Vagina (tissue), 2 donors: ENCODE measurements at regions not wholly inside any gene's neighbourhood (a gene's known extent, or its start where the extent isn't known, plus 50 kb on each side); places are given as distances from the start of the nearest gene placed in this dataset.

ENCODE experiments used
- DNase-seq, 2 donors: peaks; one replicate each; pipeline ENCODE4 v3.0.0-alpha.2; 2017; ENCODE audit errors: extremely low spot score in 2 of 2
- H3K27ac ChIP-seq: fragments of 200-600 bp; sonication (generic); one replicate; pipeline ENCODE4 v1.5.1; 2019
- H3K27me3 ChIP-seq: fragments of 200-600 bp; sonication (generic); one replicate; pipeline ENCODE4 v1.5.1; 2019
- H3K36me3 ChIP-seq, 2 donors: fragments of 200-600 bp; sonication (generic); one replicate each; pipeline ENCODE4 v1.5.1; 2017 to 2019
- H3K4me1 ChIP-seq: fragments of 200-600 bp; sonication (generic); one replicate; pipeline ENCODE4 v1.5.1; 2019
- H3K4me3 ChIP-seq, 2 donors: fragments of 200-600 bp; sonication (generic); 1 replicate in 1 of 2; 2 replicates in 1 of 2; pipeline ENCODE4 v1.5.1; 2016 to 2019
- H3K9me3 ChIP-seq: fragments of 200-600 bp; sonication (generic); one replicate; pipeline ENCODE4 v1.5.1; 2019
- CTCF ChIP-seq, 3 experiments: fragments of 450-650 bp in 2 of 3; fragments of 200-600 bp in 1 of 3; sonication (generic) in 1 of 3; IDR thresholded peaks; one replicate each; pipeline ENCODE4 v1.5.1; 2017 to 2019; ENCODE audit warnings: antibody characterized with exemption in 3 of 3, mild to moderate bottlenecking in 2 of 3, moderate library complexity in 2 of 3
- POLR2A ChIP-seq, 2 donors: fragments of 450-650 bp; IDR thresholded peaks; one replicate each; pipeline ENCODE4 v1.6.1; 2017; ENCODE audit warnings: antibody characterized with exemption in 2 of 2, mild to moderate bottlenecking in 2 of 2, moderate library complexity in 2 of 2
- POLR2AphosphoS5 ChIP-seq, 2 donors: sonication (generic); formaldehyde crosslinking; IDR thresholded peaks; one replicate each; pipeline ENCODE4 v1.9.0; 2017; ENCODE audit warnings: antibody characterized with exemption in 2 of 2, mild to moderate bottlenecking in 2 of 2, low read depth in 1 of 2; ENCODE audit not compliant: insufficient read depth in 1 of 2
- intact Hi-C: fragments of 100-400 bp; cut with DNase I; formaldehyde crosslinking; loops from one replicate; pipeline ENCODE4 v1.15.1; 2023

DNA sequence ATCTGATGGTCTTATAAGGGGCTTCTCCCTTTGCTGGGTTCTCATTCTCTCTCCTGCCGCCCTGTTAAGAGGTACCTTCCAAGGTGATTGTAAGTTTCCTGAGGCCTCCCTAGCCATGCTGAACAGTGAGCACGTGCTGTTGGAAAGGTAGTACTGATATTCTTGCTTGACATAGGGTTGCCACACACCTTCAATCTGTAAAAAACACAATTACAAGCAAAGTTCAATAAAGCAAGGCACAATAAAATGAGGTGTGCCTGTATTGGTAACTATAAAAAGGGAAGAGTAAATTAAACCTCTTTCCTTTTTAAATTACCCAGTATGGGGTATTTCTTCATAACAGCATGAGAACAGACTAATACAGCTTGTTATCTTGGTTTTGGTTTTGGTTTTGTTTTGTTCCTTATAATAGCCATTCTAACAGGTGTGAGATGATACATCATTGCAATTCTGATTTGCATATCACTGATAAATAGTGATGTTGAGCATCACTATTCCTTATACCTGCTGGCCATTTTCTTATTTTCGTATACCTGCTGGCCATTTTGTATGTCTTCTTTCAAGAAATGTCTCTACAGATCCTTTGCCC, 164.9 kb upstream of the TRIM24 start:
- TF ChIP-seq POLR2AphosphoS5 (IDR thresholded peaks at IDR 0.05; ENCODE audit: insufficient read depth in 1 of 2, low read depth in 1 of 2) = no peak
- TF ChIP-seq CTCF (IDR thresholded peaks at IDR 0.05) = no peak
- TF ChIP-seq POLR2A (IDR thresholded peaks at IDR 0.05) = no peak
- Histone ChIP-seq H3K27me3 (no peaks in the 10 kb centered on the region), H3K9me3 (no peaks in the 10 kb centered on the region), H3K27ac (no peak overlapping the region), H3K36me3 (no peaks in the 10 kb centered on the region), H3K4me3 (no peak overlapping the region), H3K4me1 (no peaks in the 10 kb centered on the region)
- intact Hi-C loops = no loop called here
- no peak for DNase-seq

- TF ChIP-seq CTCF (IDR thresholded peaks at IDR 0.05) = no peak
- no peak for TF ChIP-seq POLR2A (IDR thresholded peaks at IDR 0.05)
- no peak for TF ChIP-seq POLR2AphosphoS5 (IDR thresholded peaks at IDR 0.05; ENCODE audit: insufficient read depth in 1 of 2, low read depth in 1 of 2)
- no peak for DNase-seq
- H3K9me3 ChIP-seq = no peaks in the 10 kb centered on the region
- no peak overlapping the region for H3K4me3 ChIP-seq
- no peak overlapping the region for H3K27ac ChIP-seq
- no peaks in the 10 kb centered on the region for H3K36me3 ChIP-seq
- intact Hi-C loops = no loop called here
- H3K4me1 ChIP-seq = no peaks in the 10 kb centered on the region
- H3K27me3 ChIP-seq = no peaks in the 10 kb centered on the region
These were observed 162.5 kb upstream of the TRIM24 start for GRCh38 chr7:138297526-138297925.

- H3K27ac ChIP-seq = no peak overlapping the region
- no peak for DNase-seq
- intact Hi-C loops = no loop called here
- H3K27me3 ChIP-seq = no peaks in the 10 kb centered on the region
- no peaks in the 10 kb centered on the region for H3K4me1 ChIP-seq
- no peaks in the 10 kb centered on the region for H3K9me3 ChIP-seq
- no peaks in the 10 kb centered on the region for H3K36me3 ChIP-seq
- H3K4me3 ChIP-seq = no peak overlapping the region
- no peak for TF ChIP-seq POLR2A (IDR thresholded peaks at IDR 0.05)
- no peak for TF ChIP-seq CTCF (IDR thresholded peaks at IDR 0.05)
- no peak for TF ChIP-seq POLR2AphosphoS5 (IDR thresholded peaks at IDR 0.05; ENCODE audit: insufficient read depth in 1 of 2, low read depth in 1 of 2)
These were observed 161.0 kb upstream of the TRIM24 start for GRCh38 chr7:138299066-138299465.

GRCh38 chr7:138303230-138304070, 156.6 kb upstream of the TRIM24 start:
- DNase-seq = no peak
- no peaks in the 10 kb centered on the region for H3K4me1 ChIP-seq
- no peaks in the 10 kb centered on the region for H3K9me3 ChIP-seq
- intact Hi-C loops = no loop called here
- no peaks in the 10 kb centered on the region for H3K27me3 ChIP-seq
- H3K36me3 ChIP-seq = no peaks in the 10 kb centered on the region
- H3K4me3 ChIP-seq = no peak overlapping the region
- no peak overlapping the region for H3K27ac ChIP-seq
- no peak for TF ChIP-seq CTCF (IDR thresholded peaks at IDR 0.05)
- TF ChIP-seq POLR2A (IDR thresholded peaks at IDR 0.05) = no peak
- no peak for TF ChIP-seq POLR2AphosphoS5 (IDR thresholded peaks at IDR 0.05; ENCODE audit: insufficient read depth in 1 of 2, low read depth in 1 of 2)

- Histone ChIP-seq H3K9me3 (no peaks in the 10 kb centered on the region), H3K27me3 (no peaks in the 10 kb centered on the region), H3K27ac (no peak overlapping the region), H3K4me3 (no peak overlapping the region), H3K36me3 (no peaks in the 10 kb centered on the region), H3K4me1 (no peaks in the 10 kb centered on the region)
- intact Hi-C loops = no loop called here
- TF ChIP-seq POLR2A (IDR thresholded peaks at IDR 0.05) (no peak), CTCF (IDR thresholded peaks at IDR 0.05) (no peak), POLR2AphosphoS5 (IDR thresholded peaks at IDR 0.05; ENCODE audit: insufficient read depth in 1 of 2, low read depth in 1 of 2) (no peak)
- no peak for DNase-seq
These were observed 156.1 kb upstream of the TRIM24 start for GRCh38 chr7:138304071-138304320.
